Liver (tissue), 3 donors: ENCODE measurements at regions not wholly inside any gene's neighbourhood (a gene's known extent, or its start where the extent isn't known, plus 50 kb on each side); places are given as distances from the start of the nearest gene placed in this dataset.

ENCODE experiments used
- ATF3 ChIP-seq: IDR thresholded peaks from 2 replicates; pipeline ENCODE4 v1.6.1; 2016; ENCODE audit warnings: antibody characterized with exemption
- TF ChIP-seq, protein P1 (sequence below): fragments of 150-350 bp; IDR thresholded peaks from 2 replicates; pipeline ENCODE4 v1.5.1; 2017; ENCODE audit warnings: improper control_type of control experiment, low read depth, low read length; ENCODE audit not compliant: missing input control
- donor health status: healthy.
- donor health status: healthy.

- TF ChIP-seq ATF3 = no peak
- TF ChIP-seq, protein P1, sequence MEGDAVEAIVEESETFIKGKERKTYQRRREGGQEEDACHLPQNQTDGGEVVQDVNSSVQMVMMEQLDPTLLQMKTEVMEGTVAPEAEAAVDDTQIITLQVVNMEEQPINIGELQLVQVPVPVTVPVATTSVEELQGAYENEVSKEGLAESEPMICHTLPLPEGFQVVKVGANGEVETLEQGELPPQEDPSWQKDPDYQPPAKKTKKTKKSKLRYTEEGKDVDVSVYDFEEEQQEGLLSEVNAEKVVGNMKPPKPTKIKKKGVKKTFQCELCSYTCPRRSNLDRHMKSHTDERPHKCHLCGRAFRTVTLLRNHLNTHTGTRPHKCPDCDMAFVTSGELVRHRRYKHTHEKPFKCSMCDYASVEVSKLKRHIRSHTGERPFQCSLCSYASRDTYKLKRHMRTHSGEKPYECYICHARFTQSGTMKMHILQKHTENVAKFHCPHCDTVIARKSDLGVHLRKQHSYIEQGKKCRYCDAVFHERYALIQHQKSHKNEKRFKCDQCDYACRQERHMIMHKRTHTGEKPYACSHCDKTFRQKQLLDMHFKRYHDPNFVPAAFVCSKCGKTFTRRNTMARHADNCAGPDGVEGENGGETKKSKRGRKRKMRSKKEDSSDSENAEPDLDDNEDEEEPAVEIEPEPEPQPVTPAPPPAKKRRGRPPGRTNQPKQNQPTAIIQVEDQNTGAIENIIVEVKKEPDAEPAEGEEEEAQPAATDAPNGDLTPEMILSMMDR = no peak
These were observed 1001.7 kb upstream of the TMPRSS15 start for GRCh38 chr21:19405326-19405725.
